SK-N-SH treated with all-trans-retinoic acid at 6 μM for 48 hours (cell line): ENCODE measurements at regions not wholly inside any gene's neighbourhood (a gene's known extent, or its start where the extent isn't known, plus 50 kb on each side); places are given as distances from the start of the nearest gene placed in this dataset.

Experiments
- ARNTL ChIP-seq: fragments of 450-650 bp; formaldehyde crosslinking; IDR thresholded peaks from 2 replicates; pipeline ENCODE4 v1.5.0; 2020; ENCODE audit warnings: low read depth, mild to moderate bottlenecking, moderate library complexity, borderline replicate concordance
- CREB5 ChIP-seq: fragments of 250-450 bp; sonication (Bioruptor Pico); IDR thresholded peaks from 2 replicates; pipeline ENCODE4 v1.5.1; 2020; ENCODE audit warnings: low read depth, mild to moderate bottlenecking, moderate library complexity
- CSRNP3 ChIP-seq: fragments of 250-450 bp; sonication (Bioruptor Pico); IDR thresholded peaks from 2 replicates; pipeline ENCODE4 v1.5.1; 2021; ENCODE audit warnings: mild to moderate bottlenecking, moderate library complexity
- PATZ1 ChIP-seq: fragments of 250-450 bp; sonication (Bioruptor Pico); IDR thresholded peaks from 2 replicates; pipeline ENCODE4 v1.8.0; 2020; ENCODE audit warnings: mild to moderate bottlenecking, moderate library complexity, borderline replicate concordance
- TCF4 ChIP-seq: fragments of 250-450 bp; sonication (Bioruptor Pico); IDR thresholded peaks from 2 replicates; pipeline ENCODE4 v1.8.0; 2021; ENCODE audit warnings: mild to moderate bottlenecking, moderate library complexity, borderline replicate concordance
- TOX ChIP-seq: fragments of 250-450 bp; sonication (Bioruptor Pico); IDR thresholded peaks from 2 replicates; pipeline ENCODE4 v1.8.0; 2021; ENCODE audit warnings: mild to moderate bottlenecking, moderate library complexity, borderline replicate concordance
- TSHZ2 ChIP-seq: fragments of 250-450 bp; sonication (Bioruptor Pico); IDR thresholded peaks from 2 replicates; pipeline ENCODE4 v1.5.0; 2020; ENCODE audit warnings: mild to moderate bottlenecking, moderate library complexity
- ZFP30 ChIP-seq: fragments of 450-650 bp; formaldehyde crosslinking; IDR thresholded peaks from 2 replicates; pipeline ENCODE4 v1.5.0; 2022; ENCODE audit warnings: mild to moderate bottlenecking, moderate library complexity

GRCh38 chr6:159431750-159432149 is 261.3 kb downstream of the SOD2 start:
- TF ChIP-seq PATZ1 (no peak), TOX (CRISPR knock-in tag) (no peak), TSHZ2 (CRISPR knock-in tag) (no peak), CSRNP3 (CRISPR knock-in tag) (no peak), CREB5 (CRISPR knock-in tag) (no peak), ARNTL (no peak), ZFP30 (no peak), TCF4 (CRISPR knock-in tag) (no peak)
